ENCODE measurements at regions not wholly inside any gene's neighbourhood (a gene's known extent, or its start where the extent isn't known, plus 50 kb on each side); places are given as distances from the start of the nearest gene placed in this dataset.

DNA sequence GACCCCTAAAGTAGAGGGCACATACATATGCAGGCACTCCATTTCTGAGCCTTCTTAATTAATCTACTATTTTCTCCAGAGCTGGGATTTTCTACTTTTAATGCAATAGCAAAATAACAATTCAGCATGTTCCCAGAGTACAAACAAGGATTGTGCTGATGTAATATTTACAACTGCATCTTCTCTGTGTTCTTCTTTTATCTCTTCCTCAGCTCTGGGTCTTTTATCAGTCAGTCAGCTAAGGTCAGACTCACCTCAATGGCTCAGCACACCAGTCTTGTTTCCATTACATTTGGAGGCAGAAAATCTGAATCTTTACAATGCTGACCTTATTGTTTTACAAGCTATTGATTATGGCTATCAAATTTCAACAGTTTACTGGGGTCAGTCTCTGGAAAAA lies 323.3 kb upstream of the NR5A2 start:
- H3K4me3 ChIP-seq (ENCODE audit: insufficient read depth, low read length, poor library complexity, severe bottlenecking) = no peak overlapping the region
- no peaks in the 10 kb centered on the region for H3K9me3 ChIP-seq (ENCODE audit: insufficient read depth, low read length)
- TF ChIP-seq, protein P1, sequence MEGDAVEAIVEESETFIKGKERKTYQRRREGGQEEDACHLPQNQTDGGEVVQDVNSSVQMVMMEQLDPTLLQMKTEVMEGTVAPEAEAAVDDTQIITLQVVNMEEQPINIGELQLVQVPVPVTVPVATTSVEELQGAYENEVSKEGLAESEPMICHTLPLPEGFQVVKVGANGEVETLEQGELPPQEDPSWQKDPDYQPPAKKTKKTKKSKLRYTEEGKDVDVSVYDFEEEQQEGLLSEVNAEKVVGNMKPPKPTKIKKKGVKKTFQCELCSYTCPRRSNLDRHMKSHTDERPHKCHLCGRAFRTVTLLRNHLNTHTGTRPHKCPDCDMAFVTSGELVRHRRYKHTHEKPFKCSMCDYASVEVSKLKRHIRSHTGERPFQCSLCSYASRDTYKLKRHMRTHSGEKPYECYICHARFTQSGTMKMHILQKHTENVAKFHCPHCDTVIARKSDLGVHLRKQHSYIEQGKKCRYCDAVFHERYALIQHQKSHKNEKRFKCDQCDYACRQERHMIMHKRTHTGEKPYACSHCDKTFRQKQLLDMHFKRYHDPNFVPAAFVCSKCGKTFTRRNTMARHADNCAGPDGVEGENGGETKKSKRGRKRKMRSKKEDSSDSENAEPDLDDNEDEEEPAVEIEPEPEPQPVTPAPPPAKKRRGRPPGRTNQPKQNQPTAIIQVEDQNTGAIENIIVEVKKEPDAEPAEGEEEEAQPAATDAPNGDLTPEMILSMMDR (IDR thresholded peaks at IDR 0.05; ENCODE audit: insufficient read depth, low read length, poor library complexity, severe bottlenecking) = no peak
- no peak for TF ChIP-seq EZH2phosphoT487 (conservative IDR thresholded peaks at IDR 0.05; ENCODE audit: low read length)
- H3K4me2 ChIP-seq (ENCODE audit: low read depth, low read length, poor library complexity, severe bottlenecking) = no peak overlapping the region
- no peaks in the 10 kb centered on the region for H3K79me2 ChIP-seq (ENCODE audit: insufficient read depth, low read length)
- H2AFZ ChIP-seq (ENCODE audit: low read depth, low read length, severe bottlenecking) = no peak overlapping the region
- no peaks in the 10 kb centered on the region for H3K36me3 ChIP-seq (ENCODE audit: low read length)
- H3K27me3 ChIP-seq (ENCODE audit: low read length) = no peaks in the 10 kb centered on the region
- H3K27ac ChIP-seq (ENCODE audit: low read depth, low read length) = no peak overlapping the region
- no peaks in the 10 kb centered on the region for H3K9me2 ChIP-seq (replicated peaks; ENCODE audit: insufficient read depth, low read length)
- no peak overlapping the region for H3K9ac ChIP-seq (ENCODE audit: low read length)
- no peaks in the 10 kb centered on the region for H4K20me1 ChIP-seq (ENCODE audit: low read depth, low read length)
- no peaks in the 10 kb centered on the region for H3F3A ChIP-seq (ENCODE audit: insufficient read depth)

DNA sequence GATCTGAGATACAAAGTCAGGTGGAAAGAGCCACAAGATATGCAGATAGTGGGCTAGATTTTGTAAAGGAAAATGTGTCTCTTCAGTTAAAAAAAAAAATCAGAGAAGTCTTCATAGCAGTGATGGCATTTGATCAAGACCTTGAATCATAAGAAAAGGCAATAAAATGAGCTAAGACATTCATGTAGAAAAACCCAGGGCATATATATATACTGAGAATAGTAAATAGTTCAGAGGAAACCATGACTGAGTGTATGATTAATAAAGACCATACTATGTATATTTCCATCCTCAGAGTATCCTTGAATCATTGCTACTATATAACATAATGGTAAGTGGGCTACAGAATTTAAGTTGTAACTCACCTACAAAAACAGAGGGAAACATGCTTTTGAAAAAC lies 321.7 kb upstream of the NR5A2 start:
- Histone ChIP-seq H3K4me2 (ENCODE audit: low read depth, low read length, poor library complexity, severe bottlenecking) (no peak overlapping the region), H2AFZ (ENCODE audit: low read depth, low read length, severe bottlenecking) (no peak overlapping the region), H3K9ac (ENCODE audit: low read length) (no peak overlapping the region)

DNA sequence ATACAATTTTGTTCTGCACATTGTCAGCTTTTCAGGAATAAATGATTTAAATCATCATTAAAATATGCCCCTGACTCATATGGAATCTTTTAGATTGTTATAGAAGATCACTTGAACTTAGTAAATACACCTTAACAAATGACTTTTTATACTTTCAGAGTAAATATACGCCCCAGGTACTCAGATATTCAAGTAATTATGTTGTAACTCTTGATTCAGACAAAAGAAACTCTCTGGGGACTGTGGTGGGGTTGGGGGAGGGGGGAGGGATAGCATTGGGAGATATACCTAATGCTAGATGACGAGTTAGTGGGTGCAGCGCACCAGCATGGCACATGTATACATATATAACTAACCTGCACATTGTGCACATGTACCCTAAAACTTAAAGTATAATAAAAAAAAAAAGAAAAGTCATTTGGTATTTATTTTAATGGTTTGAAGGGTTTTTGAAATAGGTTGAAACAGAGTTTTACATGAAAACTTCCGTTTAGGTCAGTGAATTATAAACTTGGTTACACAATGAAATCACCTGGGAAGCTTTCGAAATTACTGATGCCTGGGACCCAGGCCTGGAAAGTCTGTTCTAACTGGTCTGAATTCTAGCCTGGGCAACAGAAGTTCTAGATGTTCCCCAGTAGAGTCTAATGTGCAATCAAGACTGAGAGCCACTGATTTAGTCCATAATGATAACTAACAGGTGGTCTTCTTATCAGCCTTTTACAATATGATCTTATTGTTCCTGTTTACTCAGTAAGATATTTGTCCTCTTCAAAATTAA lies 320.5 kb upstream of the NR5A2 start:
- TF ChIP-seq, protein P1 (IDR thresholded peaks at IDR 0.05; ENCODE audit: insufficient read depth, low read length, poor library complexity, severe bottlenecking) = no peak
- no peak for TF ChIP-seq EZH2phosphoT487 (conservative IDR thresholded peaks at IDR 0.05; ENCODE audit: low read length)
- Histone ChIP-seq H3K4me3 (ENCODE audit: insufficient read depth, low read length, poor library complexity, severe bottlenecking) (no peak overlapping the region), H3K4me2 (ENCODE audit: low read depth, low read length, poor library complexity, severe bottlenecking) (no peak overlapping the region), H3K27me3 (ENCODE audit: low read length) (no peaks in the 10 kb centered on the region), H3K79me2 (ENCODE audit: insufficient read depth, low read length) (no peaks in the 10 kb centered on the region), H3F3A (ENCODE audit: insufficient read depth) (no peaks in the 10 kb centered on the region), H3K27ac (ENCODE audit: low read depth, low read length) (no peak overlapping the region), H3K9me3 (ENCODE audit: insufficient read depth, low read length) (0 out of 2 replicates have a peak, but pooled peaks cover 14% of the 10 kb centered on the region), H3K9ac (ENCODE audit: low read length) (no peak overlapping the region), H2AFZ (ENCODE audit: low read depth, low read length, severe bottlenecking) (no peak overlapping the region), H4K20me1 (ENCODE audit: low read depth, low read length) (no peaks in the 10 kb centered on the region), H3K36me3 (ENCODE audit: low read length) (no peaks in the 10 kb centered on the region), H3K9me2 (replicated peaks; ENCODE audit: insufficient read depth, low read length) (no peaks in the 10 kb centered on the region)

More for the DNA sequence above, 321.7 kb upstream of the NR5A2 start:
- H3K27me3 ChIP-seq (ENCODE audit: low read length) = no peaks in the 10 kb centered on the region
- H3K9me2 ChIP-seq (replicated peaks; ENCODE audit: insufficient read depth, low read length) = no peaks in the 10 kb centered on the region
- no peaks in the 10 kb centered on the region for H4K20me1 ChIP-seq (ENCODE audit: low read depth, low read length)
- H3K36me3 ChIP-seq (ENCODE audit: low read length) = no peaks in the 10 kb centered on the region
- no peak for TF ChIP-seq EZH2phosphoT487 (conservative IDR thresholded peaks at IDR 0.05; ENCODE audit: low read length)
- TF ChIP-seq, protein P1 (IDR thresholded peaks at IDR 0.05; ENCODE audit: insufficient read depth, low read length, poor library complexity, severe bottlenecking) = no peak
- no peaks in the 10 kb centered on the region for H3K79me2 ChIP-seq (ENCODE audit: insufficient read depth, low read length)
- 0 out of 2 replicates have a peak, but pooled peaks cover 3% of the 10 kb centered on the region for H3K9me3 ChIP-seq (ENCODE audit: insufficient read depth, low read length)
- no peak overlapping the region for H3K4me3 ChIP-seq (ENCODE audit: insufficient read depth, low read length, poor library complexity, severe bottlenecking)
- H3F3A ChIP-seq (ENCODE audit: insufficient read depth) = no peaks in the 10 kb centered on the region
- H3K27ac ChIP-seq (ENCODE audit: low read depth, low read length) = no peak overlapping the region
